ENCODE measurements at regions not wholly inside any gene's neighbourhood (a gene's known extent, or its start where the extent isn't known, plus 50 kb on each side); places are given as distances from the start of the nearest gene placed in this dataset.

DNA sequence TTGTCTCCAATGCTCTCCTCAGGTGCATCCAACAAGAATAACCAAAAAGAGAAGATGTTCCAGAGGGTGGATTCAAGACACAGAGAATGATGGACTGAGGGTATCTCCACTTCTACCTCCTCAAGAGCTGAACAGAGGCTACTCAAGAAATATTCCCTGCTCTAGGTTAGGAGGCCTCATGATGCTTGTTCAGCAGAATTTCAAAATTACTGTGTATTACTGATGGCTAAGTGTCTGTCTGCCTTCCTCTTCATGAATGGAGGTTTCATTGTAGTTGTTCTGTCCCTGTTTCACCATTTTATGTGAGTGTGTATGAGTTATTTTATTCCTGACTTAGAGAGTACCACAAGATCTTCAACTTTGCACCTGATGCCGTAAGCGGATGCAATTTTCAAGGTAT, 76.8 kb downstream of the JRKL start:
- TF ChIP-seq, protein P1, sequence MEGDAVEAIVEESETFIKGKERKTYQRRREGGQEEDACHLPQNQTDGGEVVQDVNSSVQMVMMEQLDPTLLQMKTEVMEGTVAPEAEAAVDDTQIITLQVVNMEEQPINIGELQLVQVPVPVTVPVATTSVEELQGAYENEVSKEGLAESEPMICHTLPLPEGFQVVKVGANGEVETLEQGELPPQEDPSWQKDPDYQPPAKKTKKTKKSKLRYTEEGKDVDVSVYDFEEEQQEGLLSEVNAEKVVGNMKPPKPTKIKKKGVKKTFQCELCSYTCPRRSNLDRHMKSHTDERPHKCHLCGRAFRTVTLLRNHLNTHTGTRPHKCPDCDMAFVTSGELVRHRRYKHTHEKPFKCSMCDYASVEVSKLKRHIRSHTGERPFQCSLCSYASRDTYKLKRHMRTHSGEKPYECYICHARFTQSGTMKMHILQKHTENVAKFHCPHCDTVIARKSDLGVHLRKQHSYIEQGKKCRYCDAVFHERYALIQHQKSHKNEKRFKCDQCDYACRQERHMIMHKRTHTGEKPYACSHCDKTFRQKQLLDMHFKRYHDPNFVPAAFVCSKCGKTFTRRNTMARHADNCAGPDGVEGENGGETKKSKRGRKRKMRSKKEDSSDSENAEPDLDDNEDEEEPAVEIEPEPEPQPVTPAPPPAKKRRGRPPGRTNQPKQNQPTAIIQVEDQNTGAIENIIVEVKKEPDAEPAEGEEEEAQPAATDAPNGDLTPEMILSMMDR (IDR thresholded peaks at IDR 0.05): no peak

DNA sequence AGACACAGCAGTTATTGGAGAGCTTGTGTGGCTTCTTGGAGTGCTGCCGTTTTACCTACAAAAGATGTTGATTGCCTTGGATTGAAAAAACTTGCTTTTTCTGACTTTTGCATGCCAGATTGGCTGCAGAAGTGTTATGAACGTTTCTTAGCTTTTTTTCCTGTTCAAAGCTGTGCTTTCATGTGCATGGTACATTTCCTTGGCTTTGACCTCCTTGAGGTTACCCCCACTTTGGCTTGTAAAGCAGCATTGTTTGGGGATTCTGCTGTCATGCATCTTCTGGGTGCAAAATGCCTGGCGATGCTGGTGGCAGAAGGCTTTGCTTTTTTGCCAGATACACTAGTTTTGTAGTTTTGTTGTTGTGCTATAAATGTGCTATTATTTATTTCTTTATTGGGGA, 80.0 kb downstream of the JRKL start:
- TF ChIP-seq, protein P1 (IDR thresholded peaks at IDR 0.05): no peak

DNA sequence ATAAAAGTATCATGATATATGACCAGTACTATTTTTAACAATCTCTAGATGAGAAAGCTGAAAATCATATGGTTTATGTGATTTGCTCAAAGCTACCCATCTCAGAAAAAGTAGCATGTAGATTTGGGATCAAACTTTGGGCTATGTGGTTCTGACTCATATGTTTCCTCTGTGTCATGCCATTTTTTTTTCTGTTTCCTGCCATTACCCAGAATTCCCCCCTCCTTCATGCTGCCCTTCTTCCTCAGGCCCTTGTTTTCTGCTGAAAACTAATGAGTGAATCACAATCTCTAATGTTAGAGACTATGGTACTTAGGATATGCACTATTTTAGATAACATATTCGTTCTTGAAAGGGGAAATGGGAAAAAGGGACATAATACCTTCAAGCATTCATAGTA, 80.7 kb downstream of the JRKL start:
- TF ChIP-seq, protein P1 (IDR thresholded peaks at IDR 0.05): no peak

DNA sequence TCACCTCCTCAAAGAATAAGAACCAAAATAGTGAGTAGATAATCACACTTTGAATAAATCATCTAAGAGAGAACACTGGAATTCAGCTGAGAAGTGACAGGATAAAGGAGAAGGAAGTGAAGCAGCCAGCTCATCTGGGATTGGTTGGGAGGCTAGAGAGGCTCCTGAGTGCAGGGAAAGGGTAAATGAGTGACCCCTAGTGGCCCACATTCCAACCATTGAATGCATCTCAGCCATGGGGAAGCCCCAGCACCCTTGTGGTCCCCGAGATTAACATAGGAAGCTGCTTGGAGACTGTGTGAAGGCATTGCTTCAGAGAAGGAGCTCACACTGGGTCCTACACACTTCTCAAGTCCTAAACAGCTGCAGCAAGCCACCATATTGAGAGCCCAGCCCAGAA, 82.3 kb downstream of the JRKL start:
- TF ChIP-seq, protein P1 (IDR thresholded peaks at IDR 0.05): no peak

DNA sequence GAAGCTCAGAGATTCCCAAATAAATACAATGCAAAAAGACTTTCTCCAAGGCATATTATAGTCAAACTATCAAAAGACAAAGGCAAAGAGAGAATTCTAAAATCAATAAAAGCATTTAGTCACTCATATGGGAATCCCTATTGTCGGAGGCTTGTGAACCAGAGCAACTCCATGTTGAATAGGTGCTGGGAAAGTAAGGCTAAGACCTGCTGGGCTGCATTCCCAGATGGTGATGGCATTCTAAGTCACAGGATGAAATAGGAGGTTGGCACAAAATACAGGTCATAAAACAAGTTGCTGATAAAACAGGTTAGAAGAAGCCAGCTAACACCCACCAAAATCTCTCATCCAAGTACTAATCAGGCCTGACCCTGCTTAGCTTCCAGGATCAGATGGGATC, 84.5 kb downstream of the JRKL start:
- TF ChIP-seq, protein P1 (IDR thresholded peaks at IDR 0.05): no peak

DNA sequence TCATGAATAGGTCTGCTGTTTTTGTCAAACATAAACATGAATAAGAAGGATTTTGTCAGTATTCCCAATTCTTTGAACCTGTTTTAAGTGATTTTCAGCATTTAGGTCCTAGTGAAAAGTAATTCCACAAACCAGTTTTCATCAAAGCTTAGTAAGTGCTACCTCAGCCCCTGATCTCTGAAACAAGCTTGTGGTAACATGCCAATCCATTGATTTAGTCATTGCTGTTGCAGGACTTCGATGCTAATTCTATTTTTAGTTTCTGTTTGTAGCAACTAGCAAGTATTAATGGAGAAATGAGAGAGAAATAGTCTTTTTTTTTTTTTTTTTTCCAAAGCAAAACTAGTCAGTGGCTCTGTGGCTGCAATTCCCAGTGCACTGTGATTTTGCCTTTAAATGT, 91.4 kb downstream of the JRKL start:
- TF ChIP-seq, protein P1 (IDR thresholded peaks at IDR 0.05): no peak

DNA sequence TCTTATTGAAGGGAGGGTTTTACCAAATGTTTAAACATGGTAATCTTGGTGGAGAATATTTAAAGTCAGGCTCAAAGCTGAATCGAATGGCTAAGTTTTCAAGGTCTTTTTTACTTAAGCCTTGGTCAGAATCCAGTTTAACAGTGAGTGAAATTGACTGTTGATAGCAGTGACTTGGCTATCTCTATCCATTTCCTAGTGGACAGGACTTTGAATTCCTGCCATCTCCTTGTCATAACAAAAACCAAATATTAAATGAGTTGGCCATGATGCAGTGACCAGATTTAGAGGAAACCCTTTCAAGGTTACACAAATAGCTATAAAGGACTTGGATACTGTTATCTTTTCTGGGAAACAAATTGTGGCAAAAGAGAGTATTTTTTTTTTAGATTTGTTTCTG, 92.0 kb downstream of the JRKL start:
- TF ChIP-seq, protein P1 (IDR thresholded peaks at IDR 0.05): no peak

DNA sequence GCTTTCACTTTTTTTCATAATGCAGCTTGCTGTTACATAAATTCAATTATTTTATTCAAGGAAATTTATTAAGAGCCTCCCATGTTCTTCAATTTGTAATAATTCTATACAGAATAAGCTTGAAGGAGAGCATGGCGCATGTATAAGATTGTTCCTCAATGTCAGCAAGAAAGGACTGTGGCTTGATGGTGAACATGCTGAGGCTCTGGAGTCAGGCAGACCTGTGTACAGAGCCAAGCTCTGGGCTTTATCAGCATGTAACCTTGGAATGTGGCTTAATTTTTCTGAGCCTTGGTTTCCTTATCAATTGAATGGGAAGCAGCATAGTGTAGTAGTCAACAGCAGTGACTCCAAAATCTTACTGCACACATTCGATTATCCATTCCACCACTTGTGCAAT, 92.4 kb downstream of the JRKL start:
- TF ChIP-seq, protein P1 (IDR thresholded peaks at IDR 0.05): no peak
